ENCODE measurements at regions not wholly inside any gene's neighbourhood (a gene's known extent, or its start where the extent isn't known, plus 50 kb on each side); places are given as distances from the start of the nearest gene placed in this dataset.

DNA sequence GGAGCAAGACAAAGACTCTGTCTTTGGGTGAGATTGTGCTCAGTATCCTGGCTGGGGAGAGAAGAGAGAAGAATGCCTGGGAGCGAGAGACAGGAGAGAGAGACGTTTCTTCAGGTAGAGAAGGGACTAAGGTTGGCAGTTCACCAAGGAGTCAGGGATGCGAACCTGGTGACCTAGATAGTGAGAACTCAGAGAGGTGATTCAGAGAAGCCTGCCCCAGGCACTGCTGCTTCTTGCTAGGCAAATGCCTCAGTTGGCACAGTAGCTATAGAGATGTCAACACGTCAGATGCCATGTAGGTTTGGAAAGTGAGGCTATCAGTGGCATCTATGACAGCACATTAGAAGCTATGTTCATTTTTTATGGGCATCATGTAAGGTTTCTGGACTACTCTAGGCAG lies 231.6 kb upstream of the VLDLR start:
- TF ChIP-seq, protein P1, sequence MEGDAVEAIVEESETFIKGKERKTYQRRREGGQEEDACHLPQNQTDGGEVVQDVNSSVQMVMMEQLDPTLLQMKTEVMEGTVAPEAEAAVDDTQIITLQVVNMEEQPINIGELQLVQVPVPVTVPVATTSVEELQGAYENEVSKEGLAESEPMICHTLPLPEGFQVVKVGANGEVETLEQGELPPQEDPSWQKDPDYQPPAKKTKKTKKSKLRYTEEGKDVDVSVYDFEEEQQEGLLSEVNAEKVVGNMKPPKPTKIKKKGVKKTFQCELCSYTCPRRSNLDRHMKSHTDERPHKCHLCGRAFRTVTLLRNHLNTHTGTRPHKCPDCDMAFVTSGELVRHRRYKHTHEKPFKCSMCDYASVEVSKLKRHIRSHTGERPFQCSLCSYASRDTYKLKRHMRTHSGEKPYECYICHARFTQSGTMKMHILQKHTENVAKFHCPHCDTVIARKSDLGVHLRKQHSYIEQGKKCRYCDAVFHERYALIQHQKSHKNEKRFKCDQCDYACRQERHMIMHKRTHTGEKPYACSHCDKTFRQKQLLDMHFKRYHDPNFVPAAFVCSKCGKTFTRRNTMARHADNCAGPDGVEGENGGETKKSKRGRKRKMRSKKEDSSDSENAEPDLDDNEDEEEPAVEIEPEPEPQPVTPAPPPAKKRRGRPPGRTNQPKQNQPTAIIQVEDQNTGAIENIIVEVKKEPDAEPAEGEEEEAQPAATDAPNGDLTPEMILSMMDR (IDR thresholded peaks at IDR 0.05): no peak
- TF ChIP-seq POLR2A (IDR thresholded peaks at IDR 0.05): no peak

Measured in transverse colon (tissue), 3 donors.